Fibroblast of pulmonary artery (primary cell): ENCODE measurements at regions not wholly inside any gene's neighbourhood (a gene's known extent, or its start where the extent isn't known, plus 50 kb on each side); places are given as distances from the start of the nearest gene placed in this dataset.
"Not testable (repeated sequence)": the region's sequence is repeated elsewhere in the genome, so short reads cannot be mapped to it uniquely, and the experiment has no call there.

Experiments used
- DNase-seq: peaks from one replicate; pipeline ENCODE4 v3.0.0-alpha.2; 2010; ENCODE audit warnings: low read depth
- H3K4me3 ChIP-seq: replicated peaks from 2 replicates; pipeline ENCODE4 v1.5.1; 2011; ENCODE audit warnings: low read depth, mild to moderate bottlenecking, control low read depth, low read length, moderate library complexity
- CTCF ChIP-seq: IDR thresholded peaks from 2 replicates; pipeline ENCODE4 v1.5.1; 2011; ENCODE audit warnings: mild to moderate bottlenecking, control low read depth, low read length, inconsistent platforms; ENCODE audit errors: missing control alignments

GRCh38 chr18:9047715-9048114 lies 54.8 kb upstream of the NDUFV2 start:
- DNase-seq = no peak
- TF ChIP-seq CTCF = no peak
- H3K4me3 ChIP-seq = no peak overlapping the region

- no peak for DNase-seq
- H3K4me3 ChIP-seq = no peak overlapping the region
- no peak for TF ChIP-seq CTCF
Measured at GRCh38 chr18:9048236-9048635, 54.3 kb upstream of the NDUFV2 start.

GRCh38 chr18:9048808-9049494 lies 53.5 kb upstream of the NDUFV2 start:
- no peak for TF ChIP-seq CTCF
- no peak overlapping the region for H3K4me3 ChIP-seq
- DNase-seq = peak; percentile 22

GRCh38 chr18:9049495-9049809 lies 53.0 kb upstream of the NDUFV2 start:
- no peak overlapping the region for H3K4me3 ChIP-seq
- TF ChIP-seq CTCF = no peak
- no peak for DNase-seq

- H3K4me3 ChIP-seq, DNase-seq: not testable (repeated sequence)
Measured at GRCh38 chr18:9050628-9051284, 51.7 kb upstream of the NDUFV2 start.
